Breast epithelium (tissue), 4 donors: ENCODE measurements at regions not wholly inside any gene's neighbourhood (a gene's known extent, or its start where the extent isn't known, plus 50 kb on each side); places are given as distances from the start of the nearest gene placed in this dataset.
"Not testable (repeated sequence)": the region's sequence is repeated elsewhere in the genome, so short reads cannot be mapped to it uniquely, and the experiment has no call there.

ENCODE experiments used
- DNase-seq, 2 donors: peaks; one replicate each; pipeline ENCODE4 v3.0.0-alpha.2; 2019; ENCODE audit warnings: low spot score in 2 of 2
- H3K27ac ChIP-seq, 2 donors: fragments of 200-600 bp; sonication (generic) in 1 of 2; one replicate each; pipeline ENCODE4 v1.5.1; 2016 to 2019; ENCODE audit warnings: mild to moderate bottlenecking in 1 of 2
- H3K27me3 ChIP-seq, 2 donors: fragments of 200-600 bp; sonication (generic) in 1 of 2; one replicate each; pipeline versions ENCODE4 v1.5.1 to v1.6.0; 2017 to 2019; ENCODE audit warnings: control low read depth in 1 of 2, mild to moderate bottlenecking in 1 of 2
- H3K36me3 ChIP-seq: fragments of 200-600 bp; one replicate; pipeline ENCODE4 v1.5.1; 2019
- H3K4me1 ChIP-seq, 2 donors: fragments of 200-600 bp; sonication (generic); one replicate each; pipeline ENCODE4 v1.5.1; 2016 to 2019; ENCODE audit warnings: control low read depth in 1 of 2
- H3K4me3 ChIP-seq, 3 donors: fragments of 200-600 bp; sonication (generic); 1 replicate in 2 of 3; 2 replicates in 1 of 3; pipeline ENCODE4 v1.5.1; 2016 to 2019; ENCODE audit warnings: mild to moderate bottlenecking in 3 of 3, moderate library complexity in 2 of 3
- H3K9me3 ChIP-seq, 2 donors: fragments of 200-600 bp; sonication (generic) in 1 of 2; one replicate each; pipeline ENCODE4 v1.5.1; 2016 to 2019; ENCODE audit warnings: control low read depth in 1 of 2
- CTCF ChIP-seq, 3 donors: fragments of 450-650 bp; IDR thresholded peaks; one replicate each; pipeline ENCODE4 v1.5.1; 2016 to 2017; ENCODE audit warnings: antibody characterized with exemption in 3 of 3, mild to moderate bottlenecking in 3 of 3, moderate library complexity in 3 of 3
- POLR2A ChIP-seq: fragments of 450-650 bp; IDR thresholded peaks from one replicate; pipeline ENCODE4 v1.6.1; 2016; ENCODE audit warnings: antibody characterized with exemption, mild to moderate bottlenecking, moderate library complexity
- POLR2AphosphoS5 ChIP-seq, 3 donors: sonication (generic); formaldehyde crosslinking; IDR thresholded peaks; one replicate each; pipeline ENCODE4 v1.6.1; 2017; ENCODE audit warnings: antibody characterized with exemption in 3 of 3
- intact Hi-C: fragments of 100-400 bp; cut with DNase I; formaldehyde crosslinking; loops from one replicate; pipeline ENCODE4 v1.15.1; 2023; ENCODE audit warnings: low total_unique reads

GRCh38 chr2:230619491-230619890, 93.2 kb upstream of the CAB39 start:
- Histone ChIP-seq H3K27ac (no peak overlapping the region), H3K9me3 (no peaks in the 10 kb centered on the region), H3K4me1 (no peaks in the 10 kb centered on the region), H3K4me3 (no peak overlapping the region), H3K27me3 (no peaks in the 10 kb centered on the region), H3K36me3 (no peaks in the 10 kb centered on the region)
- no peak for TF ChIP-seq CTCF (IDR thresholded peaks at IDR 0.05)
- no peak for TF ChIP-seq POLR2AphosphoS5 (IDR thresholded peaks at IDR 0.05)
- TF ChIP-seq POLR2A, result no peak
- no peak for DNase-seq
- intact Hi-C loops, result loop anchor here (10.0 kb wide), 1 partner anchor 805 kb away; no protein-coding TSS in a partner anchor

GRCh38 chr2:230625220-230625619, 87.4 kb upstream of the CAB39 start:
- H3K27ac ChIP-seq, intact Hi-C loops, H3K27me3 ChIP-seq, H3K36me3 ChIP-seq, DNase-seq, H3K9me3 ChIP-seq, H3K4me1 ChIP-seq, H3K4me3 ChIP-seq: not testable (repeated sequence)

- H3K27me3 ChIP-seq, intact Hi-C loops, H3K4me1 ChIP-seq, H3K27ac ChIP-seq, H3K4me3 ChIP-seq, DNase-seq, H3K36me3 ChIP-seq, H3K9me3 ChIP-seq: not testable (repeated sequence)
Observed at GRCh38 chr2:230627091-230627490, 85.6 kb upstream of the CAB39 start.

GRCh38 chr2:230627806-230628724, 84.6 kb upstream of the CAB39 start:
- intact Hi-C loops, result no loop called here
- Histone ChIP-seq H3K27ac (no peak overlapping the region), H3K9me3 (no peaks in the 10 kb centered on the region), H3K4me3 (no peak overlapping the region), H3K36me3 (no peaks in the 10 kb centered on the region), H3K27me3 (no peaks in the 10 kb centered on the region), H3K4me1 (no peaks in the 10 kb centered on the region)
- DNase-seq, result no peak
- no peak for TF ChIP-seq POLR2AphosphoS5 (IDR thresholded peaks at IDR 0.05)

GRCh38 chr2:230631470-230631869, 81.2 kb upstream of the CAB39 start:
- H3K27me3 ChIP-seq, result no peaks in the 10 kb centered on the region
- no peaks in the 10 kb centered on the region for H3K36me3 ChIP-seq
- no peak overlapping the region for H3K4me3 ChIP-seq
- intact Hi-C loops, result no loop called here
- H3K4me1 ChIP-seq, result no peaks in the 10 kb centered on the region
- no peak overlapping the region for H3K27ac ChIP-seq
- no peak for TF ChIP-seq POLR2AphosphoS5 (IDR thresholded peaks at IDR 0.05)
- no peak for TF ChIP-seq POLR2A
- no peak for TF ChIP-seq CTCF (IDR thresholded peaks at IDR 0.05)
- H3K9me3 ChIP-seq, result no peaks in the 10 kb centered on the region
- no peak for DNase-seq

GRCh38 chr2:230634146-230634545, 78.5 kb upstream of the CAB39 start:
- intact Hi-C loops, result no loop called here
- no peaks in the 10 kb centered on the region for H3K27me3 ChIP-seq
- DNase-seq, result no peak

GRCh38 chr2:230634721-230635313, 77.8 kb upstream of the CAB39 start:
- H3K4me1 ChIP-seq, H3K9me3 ChIP-seq, DNase-seq, H3K27me3 ChIP-seq, intact Hi-C loops, H3K36me3 ChIP-seq, H3K4me3 ChIP-seq, H3K27ac ChIP-seq: not testable (repeated sequence)

More at GRCh38 chr2:230634146-230634545, 78.5 kb upstream of the CAB39 start:
- no peak overlapping the region for H3K27ac ChIP-seq
- TF ChIP-seq POLR2A (no peak), CTCF (IDR thresholded peaks at IDR 0.05) (no peak), POLR2AphosphoS5 (IDR thresholded peaks at IDR 0.05) (no peak)
- no peaks in the 10 kb centered on the region for H3K4me1 ChIP-seq
- H3K9me3 ChIP-seq, result no peaks in the 10 kb centered on the region
- no peak overlapping the region for H3K4me3 ChIP-seq
- no peaks in the 10 kb centered on the region for H3K36me3 ChIP-seq
